ENCODE measurements at regions not wholly inside any gene's neighbourhood (a gene's known extent, or its start where the extent isn't known, plus 50 kb on each side); places are given as distances from the start of the nearest gene placed in this dataset.
"Not testable (repeated sequence)": the region's sequence is repeated elsewhere in the genome, so short reads cannot be mapped to it uniquely, and the experiment has no call there.

DNA sequence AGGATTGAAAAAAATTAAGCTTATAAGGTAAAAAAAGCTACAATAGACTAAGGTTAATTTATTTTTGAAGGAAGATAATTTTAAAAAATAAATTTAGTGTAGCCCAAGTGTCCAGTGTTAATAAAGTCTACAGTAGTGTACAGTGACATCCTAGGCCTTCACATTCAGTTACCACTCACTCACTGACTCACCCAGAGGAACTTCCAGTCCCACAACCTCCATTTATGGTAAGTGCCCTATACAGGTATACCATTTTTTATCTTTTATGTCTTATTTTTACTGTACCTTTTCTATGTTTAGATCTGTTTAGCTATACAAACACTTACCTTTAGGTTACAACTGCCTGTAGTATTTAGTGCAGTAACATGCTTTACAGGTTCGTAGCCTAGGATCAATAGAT, 79.8 kb upstream of the ZNF462 start:
- DNase-seq = no peak

DNA sequence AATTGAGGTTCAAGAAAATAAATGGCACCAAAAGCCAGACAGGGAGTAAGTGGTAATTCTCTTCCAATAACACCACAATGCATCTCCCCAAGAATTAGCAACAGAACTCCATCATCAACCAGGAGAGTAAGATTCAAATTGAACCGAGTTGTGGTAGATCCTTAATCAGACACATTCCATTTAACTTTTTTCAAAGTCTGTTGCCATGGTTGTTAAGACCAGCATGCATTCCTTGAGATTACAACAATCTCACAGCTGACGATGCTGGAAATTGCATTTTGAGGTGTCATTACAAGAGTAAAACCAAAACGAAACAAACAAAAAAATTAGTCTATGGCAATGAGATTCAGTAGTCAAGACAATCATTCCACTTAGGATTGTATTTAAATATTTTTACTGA, 78.9 kb upstream of the ZNF462 start:
- DNase-seq = no peak

DNA sequence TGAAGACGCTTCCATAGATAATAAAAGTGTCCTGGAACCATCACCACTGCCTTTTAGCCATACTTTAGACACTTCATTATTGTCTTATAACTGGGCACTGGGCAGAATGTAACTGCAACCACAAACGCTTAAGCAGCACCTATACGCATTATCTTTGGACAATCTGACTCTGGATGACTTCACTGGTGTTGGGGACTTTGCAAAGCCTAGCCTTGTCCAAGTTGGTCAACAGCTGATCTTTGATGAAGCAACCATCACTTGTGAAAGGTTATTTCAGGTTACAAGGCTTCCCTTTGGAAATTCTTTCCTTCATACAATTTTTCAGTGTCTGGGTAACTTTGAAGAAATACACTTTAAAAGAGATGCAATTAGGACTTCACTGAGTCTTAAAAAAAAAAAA, 77.8 kb upstream of the ZNF462 start:
- DNase-seq = no peak

DNA sequence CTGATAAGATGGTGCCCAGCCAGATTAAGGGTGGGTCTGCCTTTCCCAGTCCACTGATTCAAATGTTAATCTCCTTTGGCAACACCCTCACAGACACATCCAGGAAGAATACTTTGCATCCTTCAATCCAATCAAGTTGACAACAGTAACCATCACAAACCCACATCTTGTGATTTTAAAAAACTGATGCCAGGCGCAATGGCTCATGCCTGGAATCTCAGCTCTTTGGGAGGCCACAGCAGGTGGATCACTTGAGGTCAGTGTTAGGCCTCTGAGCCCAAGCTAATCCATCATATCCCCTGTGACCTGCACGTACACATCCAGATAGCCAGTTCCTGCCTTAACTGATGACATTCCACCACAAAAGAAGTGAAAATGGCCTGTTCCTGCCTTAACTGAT, 74.9 kb upstream of the ZNF462 start:
- DNase-seq = not testable (repeated sequence)

GRCh38 chr9:106795031-106795430, 67.9 kb upstream of the ZNF462 start:
- DNase-seq = no peak

GRCh38 chr9:106796771-106797170, 66.2 kb upstream of the ZNF462 start:
- no peak for DNase-seq

GRCh38 chr9:106797299-106797698, 65.7 kb upstream of the ZNF462 start:
- no peak for DNase-seq

DNA sequence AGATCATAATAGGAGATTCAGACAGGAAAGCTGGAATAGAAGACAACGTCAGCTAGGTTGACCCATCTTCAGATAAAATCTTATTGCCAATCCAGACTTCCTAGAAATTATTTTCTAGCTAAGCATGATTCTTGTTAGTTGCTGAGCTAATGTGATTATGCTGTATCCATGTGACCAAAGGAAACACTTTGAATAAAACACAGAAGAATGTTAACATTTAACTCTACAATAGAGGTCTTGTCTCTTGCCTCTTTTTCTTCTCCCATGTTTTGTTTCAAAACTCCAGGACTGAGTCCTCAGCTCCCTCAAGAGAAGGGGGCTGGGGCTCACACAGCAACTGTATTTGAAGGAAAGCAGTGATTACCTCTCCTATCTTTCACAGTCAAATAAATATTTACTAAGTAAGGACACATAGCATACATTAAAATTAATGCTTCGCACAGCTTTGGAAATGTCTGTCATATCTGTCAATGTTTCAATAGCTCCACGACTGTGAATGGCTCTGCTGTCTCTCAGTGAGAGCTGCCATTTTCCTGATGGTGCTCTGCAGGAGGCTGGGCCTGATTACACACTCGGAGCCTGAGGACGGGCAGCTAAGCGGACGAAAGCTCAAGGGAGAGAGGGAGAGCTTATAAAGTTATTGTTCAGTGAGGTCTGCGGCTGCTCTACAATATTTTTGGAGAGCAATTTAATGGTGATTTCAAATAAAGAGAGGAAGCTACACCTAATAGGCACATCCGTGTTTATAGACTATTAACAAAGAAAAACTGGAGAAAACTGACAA, 64.8 kb upstream of the ZNF462 start:
- no peak for DNase-seq

DNA sequence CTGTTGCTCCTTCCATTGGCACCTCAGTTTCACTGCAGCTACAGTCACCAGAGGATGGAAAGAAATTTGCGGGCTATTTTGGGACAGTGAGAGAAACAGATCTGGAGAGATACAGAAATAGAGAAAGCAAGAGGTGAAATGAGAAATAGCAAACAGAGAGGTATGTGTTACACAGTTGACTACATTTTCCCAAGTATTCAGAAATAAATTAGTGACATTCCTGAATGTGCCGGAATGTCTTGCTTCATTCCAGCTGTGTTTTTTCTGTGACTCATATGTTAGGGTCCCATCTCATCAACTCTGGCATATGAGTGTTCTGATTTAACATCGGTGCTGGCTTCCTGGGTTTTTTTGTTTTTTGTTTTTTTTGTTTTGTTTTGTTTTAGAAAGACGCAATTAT, 63.8 kb upstream of the ZNF462 start:
- DNase-seq = no peak

GRCh38 chr9:106800701-106801270, 62.2 kb upstream of the ZNF462 start:
- no peak for DNase-seq

- DNase-seq = no peak
These were observed 61.1 kb upstream of the ZNF462 start for GRCh38 chr9:106801816-106802215.
